Sigmoid colon (tissue), 4 donors: ENCODE measurements at regions not wholly inside any gene's neighbourhood (a gene's known extent, or its start where the extent isn't known, plus 50 kb on each side); places are given as distances from the start of the nearest gene placed in this dataset.

ENCODE experiments used
- CTCF ChIP-seq, 4 experiments: fragments of 450-650 bp in 3 of 4; fragments of 200-600 bp in 1 of 4; IDR thresholded peaks; one replicate each; pipeline ENCODE4 v1.5.1; 2016 to 2019; ENCODE audit warnings: antibody characterized with exemption in 4 of 4, mild to moderate bottlenecking in 3 of 4, moderate library complexity in 2 of 4
- EP300 ChIP-seq, 4 donors: sonication (generic); formaldehyde crosslinking; IDR thresholded peaks; one replicate each; pipeline ENCODE4 v1.6.1; 2017; ENCODE audit warnings: antibody characterized with exemption in 4 of 4
- POLR2A ChIP-seq, 2 donors: fragments of 450-650 bp; IDR thresholded peaks; one replicate each; pipeline ENCODE4 v1.6.1; 2016; ENCODE audit warnings: antibody characterized with exemption in 2 of 2, mild to moderate bottlenecking in 2 of 2, moderate library complexity in 2 of 2
- POLR2AphosphoS5 ChIP-seq, 4 donors: sonication (generic); formaldehyde crosslinking; IDR thresholded peaks; one replicate each; pipeline ENCODE4 v1.6.1; 2017; ENCODE audit warnings: antibody characterized with exemption in 4 of 4

- TF ChIP-seq CTCF (IDR thresholded peaks at IDR 0.05) (no peak), POLR2A (IDR thresholded peaks at IDR 0.05) (no peak), EP300 (IDR thresholded peaks at IDR 0.05) (no peak), POLR2AphosphoS5 (IDR thresholded peaks at IDR 0.05) (no peak)
Observed at GRCh38 chr3:117427081-117427480, 717.5 kb downstream of the TUSC7 start.
